GM19467 (cell line): ENCODE measurements at regions not wholly inside any gene's neighbourhood (a gene's known extent, or its start where the extent isn't known, plus 50 kb on each side); places are given as distances from the start of the nearest gene placed in this dataset.

Experiments
- ATAC-seq: cut with Tn5 transposase; IDR thresholded peaks from one replicate; pipeline ENCODE4 v1.9.1; 2021; ENCODE audit warnings: mild to moderate bottlenecking, moderate library complexity; ENCODE audit not compliant: unreplicated experiment

DNA sequence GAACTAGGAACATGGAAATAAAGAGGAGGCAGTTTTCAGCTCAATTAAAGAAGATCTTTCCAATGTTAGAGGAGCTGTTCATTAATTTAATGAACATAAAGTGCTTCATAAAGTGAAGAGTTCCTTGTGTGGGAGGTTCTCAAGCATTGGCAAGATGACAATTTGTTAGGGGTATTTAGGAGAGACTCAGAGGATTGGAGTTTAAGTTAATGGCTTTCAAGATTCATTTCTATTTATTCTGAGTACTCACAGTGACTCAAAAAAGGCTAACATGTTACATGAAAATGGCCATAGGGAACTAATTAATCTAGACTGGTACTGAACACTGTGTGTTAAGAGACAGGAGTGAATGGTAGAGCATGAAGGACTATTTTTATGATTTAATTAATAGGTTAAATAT is 55.4 kb upstream of the CDH12 start:
- ATAC-seq: no peak

DNA sequence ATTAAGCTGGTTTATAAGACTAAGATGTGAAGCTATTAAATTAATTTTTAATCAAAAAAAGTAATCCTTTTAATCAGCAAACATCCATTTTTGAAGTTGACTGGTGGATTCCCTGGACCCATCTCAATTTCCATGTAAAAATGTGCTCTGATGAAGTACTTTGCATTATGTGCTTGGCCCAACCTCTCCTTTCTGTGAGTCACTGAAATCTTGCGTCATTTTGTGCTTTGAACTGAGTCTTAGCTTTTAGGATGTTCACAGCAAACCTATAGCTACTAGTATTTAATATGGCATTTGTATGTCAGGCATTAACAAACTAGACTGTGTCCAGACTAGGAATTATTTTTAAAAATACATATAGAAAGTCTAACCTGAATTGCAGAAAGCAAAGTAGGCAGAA is 55.0 kb upstream of the CDH12 start:
- ATAC-seq: no peak
